Limb (tissue), 2 donors: ENCODE measurements at regions not wholly inside any gene's neighbourhood (a gene's known extent, or its start where the extent isn't known, plus 50 kb on each side); places are given as distances from the start of the nearest gene placed in this dataset.
"Not testable (repeated sequence)": the region's sequence is repeated elsewhere in the genome, so short reads cannot be mapped to it uniquely, and the experiment has no call there.

Experiments used
- DNase-seq, 2 donors: peaks; one replicate each; pipeline ENCODE4 v3.0.0-alpha.2; 2016; ENCODE audit errors: extremely low spot score in 2 of 2

DNA sequence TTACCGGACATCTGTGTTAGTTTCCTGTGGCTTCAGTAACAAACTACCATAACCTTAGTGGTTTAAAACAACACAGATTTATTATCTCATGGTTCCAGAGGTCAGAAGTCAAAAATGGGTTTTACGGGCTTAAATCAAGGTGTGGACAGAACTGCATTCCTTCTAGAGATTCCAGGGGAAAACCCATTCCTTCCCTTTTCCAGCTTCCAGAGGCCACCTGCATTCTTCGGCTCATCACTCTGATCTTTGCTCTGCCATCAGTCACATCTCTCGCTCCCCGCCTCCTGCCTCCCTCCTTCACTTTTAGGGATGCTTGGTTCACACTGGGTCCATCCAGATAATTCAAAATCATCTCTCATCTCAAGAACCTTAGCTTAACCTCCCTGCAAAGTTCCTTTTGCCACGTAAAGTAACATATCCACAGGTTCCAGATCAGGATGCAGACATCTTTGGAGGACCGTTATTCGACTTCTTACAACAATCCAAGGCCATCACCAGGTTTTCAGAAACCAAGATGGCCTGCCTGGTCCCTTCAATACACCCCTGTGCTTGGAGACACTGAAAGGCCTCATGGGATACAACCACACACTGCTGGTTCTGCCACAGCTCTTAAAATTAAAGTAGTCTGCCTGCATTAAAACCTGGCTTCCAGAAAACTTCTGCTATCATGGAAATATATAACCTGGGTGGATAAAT is 225.9 kb upstream of the MYO3A start:
- DNase-seq = no peak

DNA sequence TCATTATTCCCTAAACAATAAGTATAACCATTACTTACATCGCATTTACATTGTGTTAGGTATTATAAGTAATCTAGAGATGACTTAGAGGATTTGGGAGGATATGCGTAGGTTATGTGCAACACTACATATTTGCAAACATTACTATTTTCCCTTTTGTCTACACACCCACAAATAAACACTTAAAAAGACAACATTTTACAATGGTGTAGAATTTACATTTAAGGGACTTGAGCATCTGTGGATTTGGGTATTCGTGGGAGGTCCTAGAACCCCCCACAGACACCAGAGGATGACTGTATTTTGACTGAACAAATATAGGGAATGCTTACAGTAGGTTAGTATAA is 220.2 kb upstream of the MYO3A start:
- no peak for DNase-seq

DNA sequence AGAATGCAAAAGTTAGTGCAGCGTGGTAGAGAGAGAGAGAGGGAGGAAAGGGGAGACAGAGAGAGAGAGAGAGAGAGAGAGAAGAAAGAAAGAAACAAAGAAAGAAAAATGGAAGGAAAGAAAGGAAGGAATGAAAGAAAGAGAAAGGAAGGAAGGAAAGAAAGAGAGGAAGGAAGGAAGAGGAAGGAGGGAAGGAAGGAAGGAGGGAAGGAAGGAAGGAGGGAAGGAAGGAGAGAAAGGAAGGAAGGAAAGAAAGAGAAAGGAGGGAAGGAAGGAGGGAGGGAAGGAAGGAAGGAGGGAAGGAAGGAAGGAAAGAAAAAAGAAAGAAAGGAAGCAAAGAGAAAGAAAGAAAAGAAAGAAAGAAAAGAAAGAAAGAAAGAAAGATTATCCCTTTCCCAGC is 209.8 kb upstream of the MYO3A start:
- no peak for DNase-seq

DNA sequence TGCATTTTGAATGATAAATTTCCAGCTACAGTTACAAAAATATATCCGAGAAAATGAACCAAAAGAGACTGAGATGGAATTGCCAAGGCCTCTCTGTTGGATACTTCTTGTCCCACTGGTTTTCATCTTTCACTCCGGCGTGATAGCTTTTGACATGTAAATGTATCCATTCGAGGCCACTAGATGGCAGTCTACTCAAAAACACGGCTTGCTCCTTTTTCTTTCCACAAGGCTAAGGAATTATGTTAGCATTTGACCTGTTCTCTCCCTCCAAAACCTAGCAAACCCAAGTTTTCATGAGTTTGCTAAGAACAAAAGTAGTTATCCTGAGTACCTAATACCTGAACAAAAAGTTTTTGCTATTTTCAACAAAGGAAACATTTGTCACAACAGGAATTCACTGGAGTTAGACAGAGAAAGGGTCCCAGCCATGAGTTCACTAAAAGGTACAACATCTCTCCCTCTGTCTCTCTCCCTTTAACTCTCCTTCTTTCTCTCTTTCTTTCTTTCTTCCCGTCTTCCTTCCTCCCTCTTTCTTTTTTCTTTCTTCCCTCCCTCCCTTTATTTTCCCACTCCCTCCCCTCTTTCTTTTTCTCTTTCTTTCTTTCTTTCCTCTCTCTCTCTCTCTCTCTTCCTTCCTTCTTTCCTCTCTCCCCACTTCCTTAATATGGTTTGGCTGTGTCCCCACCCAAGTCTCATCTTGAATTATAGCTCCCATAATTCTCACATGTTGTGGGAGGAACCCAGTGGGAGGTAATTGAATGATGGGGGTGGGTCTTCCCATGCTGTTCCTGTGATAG is 207.9 kb upstream of the MYO3A start:
- peak; percentile 43 to 69 for DNase-seq

DNA sequence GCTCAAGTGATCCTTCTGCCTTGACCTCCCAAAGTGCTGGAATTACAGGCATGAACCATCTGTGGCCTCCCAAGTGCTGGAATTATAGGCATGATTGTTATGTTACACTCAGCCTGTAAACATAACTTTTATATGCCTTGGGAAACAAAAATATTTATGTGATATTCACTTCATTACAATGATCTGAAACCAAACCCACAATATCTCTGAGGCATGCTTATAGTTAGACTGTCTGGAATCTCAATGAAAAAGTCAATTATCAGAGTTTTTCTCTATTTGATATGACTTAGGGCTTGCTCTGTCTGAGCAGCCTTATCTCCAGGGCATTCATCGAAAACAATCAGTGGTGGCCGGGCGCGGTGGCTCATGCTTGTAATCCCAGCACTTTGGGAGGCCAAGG is 195.3 kb upstream of the MYO3A start:
- DNase-seq = no peak

DNA sequence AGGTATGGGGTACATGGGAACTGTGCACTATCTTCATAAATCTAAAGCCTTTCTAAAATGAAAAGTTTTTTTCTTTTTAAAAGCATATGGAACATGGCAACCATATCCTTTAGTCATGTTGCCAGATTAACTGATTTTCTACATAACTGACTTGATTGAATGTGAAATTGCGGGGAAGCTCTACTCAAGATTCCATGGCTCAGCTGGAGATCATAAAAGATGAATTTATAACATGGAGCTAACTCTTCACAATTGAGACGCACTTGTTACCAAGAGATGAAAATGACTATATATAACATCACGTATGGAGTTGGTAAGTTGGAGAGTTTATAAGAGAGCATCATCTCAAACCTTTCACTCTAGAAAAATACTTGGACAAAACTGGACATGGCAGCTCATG is 190.2 kb upstream of the MYO3A start:
- no peak for DNase-seq

DNA sequence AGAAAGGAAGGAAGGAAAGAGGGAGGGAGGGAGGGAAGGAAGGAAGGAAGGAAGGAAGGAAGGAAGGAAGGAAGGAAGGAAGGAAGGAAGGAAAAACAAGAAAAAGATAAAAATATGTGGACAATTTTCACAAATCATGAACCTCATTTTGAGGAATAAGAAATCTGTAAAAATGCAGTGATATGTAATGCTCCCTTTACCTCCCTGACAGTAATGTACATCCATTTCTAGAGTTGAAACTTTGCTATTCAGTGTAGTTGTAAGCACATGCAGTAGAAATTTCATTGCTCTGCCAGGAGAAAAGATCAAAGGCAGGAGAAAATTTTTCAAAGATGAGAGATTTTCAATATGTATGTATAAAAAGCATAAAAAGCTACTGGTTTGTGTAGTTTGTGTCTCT is 189.5 kb upstream of the MYO3A start:
- DNase-seq = no peak

DNA sequence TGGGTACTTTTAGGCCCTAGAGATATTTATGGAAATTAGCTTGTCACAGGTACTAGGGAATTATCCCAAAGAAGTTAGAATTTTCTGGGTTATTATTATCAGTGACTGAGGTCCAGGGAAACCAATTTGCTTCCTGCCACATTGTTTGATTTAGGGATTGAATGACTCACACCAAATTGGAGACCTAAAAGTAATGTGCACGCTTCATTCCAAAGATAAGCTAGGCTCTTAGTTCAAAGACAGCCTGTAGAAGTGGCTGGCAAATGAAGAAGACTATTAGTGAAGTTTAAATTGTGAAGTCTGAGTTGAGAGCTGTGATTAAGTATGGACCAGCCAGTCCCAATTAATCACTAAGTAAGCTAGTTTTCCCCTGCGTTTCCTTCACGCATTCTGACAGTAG is 188.1 kb upstream of the MYO3A start:
- DNase-seq = no peak

DNA sequence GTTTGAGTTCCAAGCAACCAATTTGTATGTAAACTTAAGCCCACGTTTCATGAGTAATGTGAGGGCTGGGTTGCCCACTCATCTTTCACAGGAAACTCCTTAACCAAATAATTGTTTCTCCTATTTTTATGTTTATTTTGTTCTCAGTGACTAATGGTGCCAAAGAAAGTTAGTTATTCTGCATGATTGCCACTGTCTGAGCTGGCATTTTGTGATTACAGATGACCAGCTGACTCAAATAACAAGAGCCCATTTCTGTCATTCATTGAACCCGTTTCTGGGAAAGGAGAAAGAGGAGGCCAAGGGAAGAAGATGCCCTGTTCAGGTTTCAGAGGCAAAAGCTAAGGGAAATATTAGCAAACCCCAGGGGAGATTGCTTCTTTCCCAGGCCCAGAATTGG is 186.9 kb upstream of the MYO3A start:
- no peak for DNase-seq

DNA sequence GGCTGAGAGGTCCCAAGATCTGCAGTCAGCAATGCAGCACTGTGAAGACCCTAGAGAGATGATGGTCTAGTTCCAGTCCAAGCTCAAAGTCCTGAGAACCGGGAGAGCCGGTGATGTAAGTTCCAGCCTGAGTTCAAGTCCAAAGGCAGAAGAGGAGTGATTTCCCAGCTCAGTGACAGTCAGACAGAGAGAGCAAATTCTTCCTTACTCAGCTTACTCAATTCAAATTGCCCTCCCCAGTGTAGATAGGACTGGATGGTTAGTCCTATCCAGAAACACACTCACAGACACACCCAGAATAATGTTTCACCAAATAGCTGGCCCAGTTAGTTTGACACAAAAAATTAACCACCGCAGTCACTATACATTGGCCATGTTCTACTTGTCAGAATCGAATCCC is 185.5 kb upstream of the MYO3A start:
- DNase-seq = no peak

DNA sequence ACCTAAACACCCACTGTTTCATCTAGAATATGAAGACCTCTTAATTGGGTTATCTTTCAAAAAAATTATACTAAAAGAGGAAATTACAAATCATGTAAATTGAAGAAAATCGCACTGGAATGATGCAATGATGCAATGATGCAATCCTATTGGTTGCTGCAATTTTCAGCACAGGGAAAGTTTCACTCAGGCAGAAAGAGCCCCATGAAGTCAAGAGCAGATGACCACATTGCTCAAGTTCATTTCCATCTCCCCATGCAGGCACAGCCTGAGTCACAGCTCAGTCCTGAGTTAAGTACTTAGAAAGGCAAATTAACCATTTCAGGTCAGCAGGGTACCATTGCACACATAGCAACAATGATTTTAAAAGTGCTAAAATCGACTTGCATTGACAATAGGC is 180.3 kb upstream of the MYO3A start:
- no peak for DNase-seq

DNA sequence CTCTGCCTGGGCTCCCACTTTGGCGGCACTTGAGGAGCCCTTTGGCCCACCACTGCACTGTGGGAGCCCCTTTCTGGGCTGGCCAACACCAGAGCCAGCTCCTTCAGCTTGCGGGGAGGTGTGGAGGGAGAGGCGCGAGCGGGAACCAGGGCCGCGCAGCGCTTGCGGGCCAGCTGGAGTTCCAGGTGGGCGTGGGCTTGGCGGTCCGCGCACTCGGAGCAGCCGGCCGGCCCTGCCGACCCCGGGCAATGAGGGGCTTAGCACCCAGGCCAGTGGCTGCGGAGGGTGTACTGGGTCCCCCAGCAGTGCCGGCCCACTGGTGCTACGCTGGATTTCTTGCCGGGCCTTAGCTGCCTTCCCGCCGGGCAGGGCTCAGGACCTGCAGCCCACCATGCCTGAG is 178.2 kb upstream of the MYO3A start:
- not testable (repeated sequence) for DNase-seq

DNA sequence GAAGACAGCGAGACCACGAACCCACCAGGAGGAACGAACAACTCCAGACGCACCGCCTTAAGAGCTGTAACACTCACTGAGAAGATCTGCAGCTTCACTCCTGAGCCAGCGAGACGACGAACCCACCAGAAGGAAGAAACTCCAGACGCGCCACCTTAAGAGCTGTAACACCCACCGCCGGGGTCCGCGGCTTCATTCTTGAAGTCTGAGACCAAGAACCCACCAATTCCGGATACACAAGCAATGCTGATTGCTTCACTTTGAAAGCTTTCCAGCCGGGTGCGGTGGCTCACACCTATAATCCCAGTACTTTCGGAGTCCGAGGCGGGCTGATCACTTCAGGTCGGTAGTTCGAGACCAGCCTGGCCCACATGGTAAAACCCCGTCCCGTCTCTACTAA is 177.2 kb upstream of the MYO3A start:
- no peak for DNase-seq

DNA sequence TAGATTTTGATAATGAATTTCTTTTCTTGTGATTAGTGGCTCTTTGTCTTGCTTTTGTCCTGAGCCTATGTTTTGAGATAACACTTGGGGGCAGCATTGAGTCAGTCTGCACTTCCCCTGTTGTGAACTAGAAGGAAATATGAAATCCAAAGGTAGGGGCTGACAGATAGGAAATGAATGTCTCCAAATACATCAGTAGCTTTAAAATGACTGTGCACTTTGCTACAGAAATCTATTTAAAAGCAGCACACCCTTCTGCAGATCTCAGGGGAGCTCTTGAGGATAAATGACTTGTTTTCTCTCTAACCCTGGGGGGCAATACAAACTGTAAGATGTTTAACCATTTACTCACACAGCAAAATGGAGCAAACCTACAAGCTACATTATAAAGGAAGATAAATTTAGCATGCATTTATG is 176.0 kb upstream of the MYO3A start:
- DNase-seq = peak; percentile 47 to 57

DNA sequence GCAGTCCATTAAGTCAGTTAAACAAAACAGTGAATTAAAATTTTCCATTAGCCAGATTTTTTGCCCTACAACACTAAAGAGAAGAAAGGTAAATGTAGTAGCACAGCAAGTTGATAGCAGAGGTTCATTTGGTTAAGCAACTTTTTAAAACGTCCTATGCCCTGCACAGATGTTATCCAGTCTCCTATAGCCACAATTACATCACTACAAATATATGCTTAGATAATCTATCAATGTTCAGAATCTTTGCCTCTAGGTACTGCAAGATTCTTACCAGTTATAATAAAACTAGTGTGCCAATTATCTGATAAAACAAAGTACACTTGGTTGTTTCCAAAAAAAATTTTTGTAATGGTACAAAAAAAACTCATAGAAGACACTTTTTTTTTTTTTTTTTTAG is 175.5 kb upstream of the MYO3A start:
- no peak for DNase-seq

DNA sequence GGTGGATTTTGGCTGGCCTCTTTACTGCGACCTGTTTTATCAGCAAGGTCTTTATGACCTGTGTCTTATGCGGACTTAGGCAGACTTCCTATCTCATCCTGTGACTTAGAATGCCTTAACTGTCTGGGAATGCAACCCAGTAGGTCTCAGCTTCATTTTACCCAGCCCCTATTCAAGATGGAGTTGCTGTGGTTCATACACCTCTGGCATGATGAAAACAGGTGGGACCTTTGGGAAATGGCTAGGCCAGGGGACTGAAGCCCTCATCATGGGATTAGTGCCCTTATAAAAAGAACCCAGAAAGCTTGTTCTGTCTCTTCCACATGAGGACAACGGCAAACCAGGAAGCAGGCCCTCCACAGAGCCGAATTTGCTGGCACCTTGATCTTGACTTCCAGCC is 172.1 kb upstream of the MYO3A start:
- DNase-seq = no peak

DNA sequence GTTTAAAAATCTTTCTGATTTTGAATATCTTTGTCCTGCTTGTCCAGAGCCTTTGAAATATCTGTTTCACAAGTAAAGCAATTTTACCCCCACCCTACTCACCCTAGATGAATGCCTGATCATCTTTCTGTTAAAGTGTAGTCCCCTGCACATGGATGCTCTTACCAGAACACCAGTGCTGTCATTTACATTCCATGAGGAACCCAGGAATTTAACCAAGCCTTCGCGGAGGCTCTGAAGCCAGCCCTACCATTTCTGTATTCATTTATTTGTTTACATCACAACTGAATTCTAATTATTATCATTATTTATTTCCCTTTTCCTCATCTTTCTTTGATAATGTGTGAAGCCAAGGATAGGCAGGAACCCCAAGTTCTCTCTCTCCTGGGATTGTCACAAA is 167.8 kb upstream of the MYO3A start:
- DNase-seq = no peak

DNA sequence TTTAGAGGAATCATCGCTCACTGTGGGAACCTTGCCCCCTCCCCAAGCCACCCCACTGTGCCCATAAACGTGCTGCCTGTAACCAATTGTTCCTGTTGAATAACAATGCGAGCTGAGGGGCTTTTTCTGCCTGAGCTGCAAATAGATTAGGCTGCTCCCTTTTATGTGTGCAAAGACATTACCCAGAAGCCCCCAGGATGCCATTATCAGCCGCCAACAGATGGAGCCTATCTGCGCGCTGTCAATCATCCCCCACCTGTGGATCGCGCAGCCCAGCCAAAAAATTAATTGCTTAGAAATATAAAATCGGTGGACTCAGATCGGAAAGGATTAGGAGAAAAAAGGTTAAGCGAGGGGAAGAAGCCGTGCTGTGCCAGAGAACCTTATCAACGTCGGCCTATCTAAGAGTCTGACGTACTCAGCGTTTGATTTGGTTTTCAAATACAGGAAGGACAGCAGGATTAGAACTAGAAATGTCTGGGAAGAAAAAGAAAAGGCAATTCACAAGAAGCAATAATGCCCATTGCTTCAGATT is 167.3 kb upstream of the MYO3A start:
- peak in 1 of 2 donors; percentile 50 for DNase-seq

DNA sequence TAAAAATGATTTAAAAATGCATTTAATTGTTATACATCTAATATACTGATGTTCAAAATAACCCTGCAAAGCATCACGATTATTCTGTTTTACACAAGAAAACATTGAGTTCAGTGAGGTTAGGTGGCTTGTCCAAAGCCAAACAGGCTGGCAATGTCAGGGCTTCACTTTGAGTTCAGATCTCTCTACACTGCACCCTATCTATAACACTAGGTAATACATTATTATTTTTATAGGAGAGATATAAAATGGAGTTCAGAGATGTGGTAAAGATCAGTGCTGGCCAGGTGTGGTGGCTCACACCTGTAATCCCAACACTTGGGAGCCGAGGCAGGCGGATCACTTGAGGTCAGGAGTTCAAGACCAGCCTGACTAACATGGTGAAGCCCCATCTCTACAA is 165.9 kb upstream of the MYO3A start:
- no peak for DNase-seq

DNA sequence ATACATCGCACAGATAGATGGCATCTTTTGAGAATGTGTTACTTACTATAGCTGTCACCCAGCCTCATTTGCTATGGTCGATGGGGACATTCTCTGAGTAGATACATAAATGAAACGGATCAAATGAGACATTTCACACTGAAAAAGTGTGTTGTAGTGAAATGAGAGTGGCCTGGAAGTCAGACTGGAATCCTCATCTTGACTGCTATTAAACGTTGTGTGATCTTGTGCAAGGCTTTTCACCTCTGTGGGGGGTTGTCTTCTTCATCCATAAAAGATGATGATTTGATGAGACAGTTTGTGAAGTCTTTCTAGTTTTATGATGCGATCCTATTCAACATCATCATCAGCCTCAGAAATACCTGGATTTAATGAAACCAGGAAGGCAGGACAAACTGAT is 155.4 kb upstream of the MYO3A start:
- no peak for DNase-seq

DNA sequence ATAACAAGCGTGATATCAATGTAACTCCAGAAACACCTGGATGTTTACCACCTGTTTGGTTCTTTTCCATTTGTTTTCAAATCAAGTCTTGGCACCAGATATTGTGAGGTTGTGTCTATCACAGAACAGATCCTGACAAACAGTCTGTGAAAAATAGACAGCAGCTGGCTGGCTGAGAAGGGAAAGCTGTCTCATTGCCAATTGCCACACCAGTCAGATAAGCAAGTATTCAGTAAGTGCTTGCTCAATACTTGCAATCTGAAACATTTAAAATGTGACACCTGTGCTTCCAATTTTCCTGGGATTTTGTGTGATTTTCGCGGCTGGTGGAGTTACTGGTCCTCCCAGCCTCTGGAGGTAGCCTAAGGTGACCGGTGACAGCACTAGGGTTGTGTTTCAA is 147.9 kb upstream of the MYO3A start:
- no peak for DNase-seq

DNA sequence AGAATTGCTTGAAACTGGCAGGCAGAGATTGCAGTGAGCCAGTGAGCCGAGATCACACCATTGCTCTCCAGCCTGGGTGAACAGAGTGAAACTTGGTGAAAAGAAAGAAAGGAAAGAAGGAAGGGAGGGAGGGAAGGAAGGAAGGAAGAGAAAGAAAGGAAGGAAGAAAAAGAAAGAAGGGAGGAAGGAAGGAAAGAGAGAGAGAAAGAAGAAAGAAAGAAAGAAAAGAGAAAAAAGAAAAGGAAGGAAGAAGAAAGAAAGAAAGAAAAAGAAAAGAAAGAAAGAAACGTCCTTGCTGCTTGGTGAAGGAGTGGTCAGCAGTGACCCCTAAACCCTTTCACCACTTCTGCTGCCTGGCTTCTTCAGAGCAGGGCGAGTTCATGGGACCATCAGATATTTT is 147.1 kb upstream of the MYO3A start:
- no peak for DNase-seq

DNA sequence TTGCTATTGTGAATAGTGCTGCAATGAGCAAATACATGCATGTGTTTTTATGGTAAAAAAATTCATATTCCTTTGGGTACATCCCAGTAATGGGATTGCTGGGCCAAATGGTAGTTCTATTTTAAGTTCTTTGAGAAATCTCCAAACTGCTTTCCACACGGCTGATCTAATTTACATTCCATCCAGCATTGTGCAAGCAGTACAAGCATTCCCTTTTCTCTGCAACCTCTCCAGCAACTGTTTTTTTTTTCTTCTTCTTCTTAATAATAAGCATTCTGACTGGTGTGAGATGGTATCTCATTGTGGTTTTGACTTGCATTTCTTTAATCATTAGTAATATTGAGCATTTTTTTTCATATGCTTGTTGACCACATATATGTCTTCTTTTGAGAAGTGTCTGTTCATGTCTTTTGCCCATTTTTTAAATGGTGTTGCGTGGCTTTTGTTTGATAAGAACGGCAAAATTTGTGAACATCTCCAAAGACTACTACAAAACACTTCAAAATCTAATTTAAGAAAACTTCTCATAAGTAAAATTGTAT is 136.1 kb upstream of the MYO3A start:
- DNase-seq = no peak
